Fibroblast of lung (primary cell): ENCODE measurements at regions not wholly inside any gene's neighbourhood (a gene's known extent, or its start where the extent isn't known, plus 50 kb on each side); places are given as distances from the start of the nearest gene placed in this dataset.

Source experiments
- CTCF ChIP-seq, 2 donors: IDR thresholded peaks in 1 of 2; conservative IDR thresholded peaks in 1 of 2; 1 replicate in 1 of 2; 2 replicates in 1 of 2; pipeline ENCODE4 v1.5.1; 2011 to 2012; ENCODE audit warnings: low read length in 2 of 2, control low read depth in 1 of 2, inconsistent platforms in 1 of 2, low read depth in 1 of 2, mild to moderate bottlenecking in 1 of 2
- EZH2 ChIP-seq: IDR thresholded peaks from 2 replicates; pipeline ENCODE4 v1.5.1; 2012; ENCODE audit warnings: low read length, control low read depth, mild to moderate bottlenecking; ENCODE audit errors: missing control alignments

- TF ChIP-seq EZH2 (no peak), CTCF (conservative IDR thresholded peaks at IDR 0.05 in 1 of 2, IDR thresholded peaks at IDR 0.05 in 1 of 2; ENCODE audit: low read depth in 1 of 2, low read length in 2 of 2) (no peak)
These were observed 549.3 kb downstream of the CDY2B start for GRCh38 chrY:17330733-17331132.
